Naive thymus-derived CD4-positive, alpha-beta T cell (primary cell): ENCODE measurements at regions not wholly inside any gene's neighbourhood (a gene's known extent, or its start where the extent isn't known, plus 50 kb on each side); places are given as distances from the start of the nearest gene placed in this dataset.

Experiments
- ATAC-seq: fragments of 150-1000 bp; cut with Tn5 transposase; 2 replicates; pipeline ENCODE4 v1.10.0; 2021; ENCODE audit warnings: mild to moderate bottlenecking, moderate library complexity
- CTCF ChIA-PET: fragments of 350-600 bp; sonication (Branson Sonifier 250); formaldehyde crosslinking; loops from one replicate; lab custom pipeline; 2021; ENCODE audit warnings: antibody characterized with exemption; lab: Charles Lee
- POLR2A ChIA-PET: fragments of 350-600 bp; sonication (Branson Sonifier 250); formaldehyde crosslinking; loops from one replicate; lab custom pipeline; 2021; ENCODE audit warnings: antibody characterized with exemption, inconsistent platforms; lab: Charles Lee
- DNase-seq, 9 donors: peaks; one replicate each; pipeline versions ENCODE4 v3.0.0 to v3.0.0-alpha.2; 2020 to 2022; ENCODE audit warnings: mixed read lengths in 1 of 9
- H3K27ac ChIP-seq: one replicate; pipeline ENCODE4 v1.7.0; 2013; ENCODE audit warnings: mild to moderate bottlenecking, low read depth, low read length, moderate library complexity
- H3K27me3 ChIP-seq, 2 donors: one replicate each; pipeline ENCODE4 v1.7.0; 2013; ENCODE audit warnings: low read length in 2 of 2, mild to moderate bottlenecking in 2 of 2, moderate library complexity in 2 of 2; ENCODE audit not compliant: control insufficient read depth in 2 of 2, insufficient read depth in 2 of 2
- H3K36me3 ChIP-seq, 3 experiments: 1 replicate in 2 of 3; 2 replicates in 1 of 3; pipeline ENCODE4 v1.7.0; 2013; ENCODE audit warnings: low read length in 3 of 3, mild to moderate bottlenecking in 3 of 3, moderate library complexity in 1 of 3; ENCODE audit not compliant: insufficient read depth in 3 of 3, control insufficient read depth in 2 of 3
- H3K4me1 ChIP-seq, 2 donors: one replicate each; pipeline ENCODE4 v1.7.0; 2013; ENCODE audit warnings: low read length in 2 of 2, mild to moderate bottlenecking in 2 of 2, moderate library complexity in 1 of 2; ENCODE audit not compliant: control insufficient read depth in 2 of 2, insufficient read depth in 2 of 2
- H3K4me3 ChIP-seq: 2 replicates; pipeline ENCODE4 v1.7.0; 2013; ENCODE audit warnings: mild to moderate bottlenecking, low read length
- H3K9me3 ChIP-seq, 3 experiments: 1 replicate in 2 of 3; 2 replicates in 1 of 3; pipeline ENCODE4 v1.7.0; 2013; ENCODE audit warnings: low read length in 3 of 3; ENCODE audit not compliant: control insufficient read depth in 2 of 3
- H3K27ac Mint-ChIP-seq, 9 donors: one replicate each; pipeline ENCODE4 v1.8.0; 2020 to 2022; ENCODE audit warnings: mixed read lengths in 9 of 9, mild to moderate bottlenecking in 8 of 9, moderate library complexity in 5 of 9, inconsistent platforms in 2 of 9
- H3K27me3 Mint-ChIP-seq, 5 donors: one replicate each; pipeline ENCODE4 v1.8.0; 2021 to 2022; ENCODE audit warnings: mixed read lengths in 5 of 5, mild to moderate bottlenecking in 1 of 5
- H3K36me3 Mint-ChIP-seq, 5 donors: one replicate each; pipeline ENCODE4 v1.8.0; 2020 to 2022; ENCODE audit warnings: mixed read lengths in 5 of 5, mild to moderate bottlenecking in 3 of 5, inconsistent platforms in 1 of 5
- H3K4me1 Mint-ChIP-seq, 7 donors: one replicate each; pipeline ENCODE4 v1.8.0; 2020 to 2022; ENCODE audit warnings: mixed read lengths in 7 of 7, mild to moderate bottlenecking in 3 of 7, inconsistent platforms in 1 of 7
- H3K4me3 Mint-ChIP-seq, 10 donors: one replicate each; pipeline ENCODE4 v1.8.0; 2020 to 2022; ENCODE audit warnings: mild to moderate bottlenecking in 10 of 10, mixed read lengths in 10 of 10, moderate library complexity in 6 of 10, inconsistent platforms in 2 of 10
- H3K9me3 Mint-ChIP-seq, 11 donors: one replicate each; pipeline ENCODE4 v1.8.0; 2020 to 2022; ENCODE audit warnings: mixed read lengths in 11 of 11, mild to moderate bottlenecking in 4 of 11, inconsistent platforms in 1 of 11, moderate library complexity in 1 of 11
- intact Hi-C, 2 donors: fragments of 100-400 bp; cut with micrococcal nuclease; formaldehyde crosslinking; loops; one replicate each; pipeline ENCODE4 v1.15.1; 2023

- no peaks in the 10 kb centered on the region for H3K9me3 ChIP-seq
- H3K36me3 ChIP-seq: no peaks in the 10 kb centered on the region
- DNase-seq (no peak), ATAC-seq (no peak)
- ChIA-PET CTCF (no interaction called here), POLR2A (no interaction called here)
- Mint-ChIP-seq H3K27ac (peak overlapping the region in 1 of 9 donors; percentile 39), H3K4me3 (no peak overlapping the region), H3K9me3 (peaks cover 0 to 21% (median 14%) of the 10 kb centered on the region in 11 donors), H3K36me3 (peaks cover 0 to 7% (median 0%) of the 10 kb centered on the region in 5 donors), H3K27me3 (peaks cover 2 to 45% (median 29%) of the 10 kb centered on the region in 5 donors), H3K4me1 (peaks cover 0 to 5% (median 4%) of the 10 kb centered on the region in 7 donors)
- no peaks in the 10 kb centered on the region for H3K27me3 ChIP-seq
- no peak overlapping the region for H3K27ac ChIP-seq
- no peak overlapping the region for H3K4me3 ChIP-seq
- intact Hi-C loops: no loop called here
- H3K4me1 ChIP-seq: no peaks in the 10 kb centered on the region
These were observed 168.2 kb upstream of the KCNMB2 start for GRCh38 chr3:178367817-178368617.

DNA sequence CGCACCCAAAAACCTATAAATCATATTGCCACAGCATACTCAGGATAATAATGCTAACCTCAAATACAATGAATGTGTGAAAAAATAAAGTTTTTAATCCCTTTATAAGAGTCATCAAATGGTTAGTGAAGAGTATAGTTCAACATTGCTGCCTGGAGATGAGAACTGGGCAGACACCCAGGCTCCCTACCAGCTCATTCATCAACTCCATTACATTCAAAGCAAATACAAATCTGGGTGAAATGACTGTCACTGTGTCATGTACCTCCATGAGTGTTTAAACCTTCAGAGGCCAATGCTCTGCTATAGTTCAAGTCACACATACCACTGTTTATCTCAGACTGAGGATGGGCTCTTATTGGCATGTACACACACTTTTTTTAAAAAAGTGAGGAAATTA, 167.2 kb upstream of the KCNMB2 start:
- no peak overlapping the region for H3K27ac Mint-ChIP-seq
- Histone ChIP-seq H3K9me3 (no peaks in the 10 kb centered on the region), H3K36me3 (no peaks in the 10 kb centered on the region), H3K4me3 (no peak overlapping the region), H3K27me3 (no peaks in the 10 kb centered on the region), H3K27ac (no peak overlapping the region), H3K4me1 (no peaks in the 10 kb centered on the region)
- intact Hi-C loops: no loop called here
- DNase-seq (no peak), ATAC-seq (no peak)
- ChIA-PET POLR2A (no interaction called here), CTCF (no interaction called here)
- H3K9me3 Mint-ChIP-seq: peaks cover 0 to 12% (median 4%) of the 10 kb centered on the region in 11 donors
- no peak overlapping the region for H3K4me3 Mint-ChIP-seq
- no peaks in the 10 kb centered on the region for H3K36me3 Mint-ChIP-seq
- peaks cover 5 to 40% (median 31%) of the 10 kb centered on the region in 5 donors for H3K27me3 Mint-ChIP-seq
- H3K4me1 Mint-ChIP-seq: peaks cover 0 to 5% (median 4%) of the 10 kb centered on the region in 7 donors

DNA sequence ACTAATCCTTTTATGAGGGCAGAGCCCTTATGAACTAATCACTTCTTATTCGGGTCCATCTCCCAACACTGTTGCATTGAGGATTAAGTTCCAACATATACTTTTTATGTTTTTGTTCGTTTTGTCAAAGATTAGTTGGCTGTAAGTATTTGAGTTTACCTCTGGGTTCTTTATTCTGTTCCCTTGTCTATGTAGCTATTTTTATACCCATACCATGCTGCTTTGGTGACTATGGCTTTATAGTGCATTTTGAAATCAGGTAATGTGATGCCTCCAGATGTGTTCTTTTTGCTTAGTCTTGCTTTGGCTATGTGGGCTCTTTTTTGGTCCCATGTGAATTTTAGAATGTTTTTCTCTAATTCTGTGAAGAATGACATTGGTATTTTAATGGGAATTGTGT, 166.4 kb upstream of the KCNMB2 start:
- H3K27me3 Mint-ChIP-seq: peaks cover 5 to 34% (median 28%) of the 10 kb centered on the region in 5 donors
- intact Hi-C loops: no loop called here
- Histone ChIP-seq H3K4me3 (no peak overlapping the region), H3K27me3 (no peaks in the 10 kb centered on the region), H3K36me3 (no peaks in the 10 kb centered on the region), H3K27ac (no peak overlapping the region), H3K4me1 (no peaks in the 10 kb centered on the region), H3K9me3 (no peaks in the 10 kb centered on the region)
- ChIA-PET POLR2A (interaction anchor here (0.6 kb wide), 1 partner anchor 1544 kb away, joined by 3 read pairs; no protein-coding TSS in a partner anchor), CTCF (no interaction called here)
- H3K36me3 Mint-ChIP-seq: no peaks in the 10 kb centered on the region
- no peak overlapping the region for H3K4me3 Mint-ChIP-seq
- DNase-seq (no peak), ATAC-seq (no peak)
- peaks cover 0 to 8% (median 3%) of the 10 kb centered on the region in 11 donors for H3K9me3 Mint-ChIP-seq
- H3K27ac Mint-ChIP-seq: no peak overlapping the region
- peaks cover 0 to 5% (median 4%) of the 10 kb centered on the region in 7 donors for H3K4me1 Mint-ChIP-seq

GRCh38 chr3:178370387-178370786, 165.8 kb upstream of the KCNMB2 start:
- no peaks in the 10 kb centered on the region for H3K36me3 ChIP-seq
- ATAC-seq: no peak
- CTCF ChIA-PET: no interaction called here
- Mint-ChIP-seq H3K9me3 (peaks cover 0 to 5% (median 0%) of the 10 kb centered on the region in 11 donors), H3K27me3 (peaks cover 3 to 31% (median 23%) of the 10 kb centered on the region in 5 donors), H3K4me3 (no peak overlapping the region), H3K36me3 (no peaks in the 10 kb centered on the region), H3K27ac (no peak overlapping the region), H3K4me1 (peaks cover 0 to 5% (median 4%) of the 10 kb centered on the region in 7 donors)
- DNase-seq: no peak
- H3K4me1 ChIP-seq: no peaks in the 10 kb centered on the region
- no peaks in the 10 kb centered on the region for H3K9me3 ChIP-seq
- H3K27me3 ChIP-seq: no peaks in the 10 kb centered on the region
- POLR2A ChIA-PET: interaction anchor here (0.6 kb wide), 1 partner anchor 1545 kb away, joined by 3 read pairs; no protein-coding TSS in a partner anchor
- H3K27ac ChIP-seq: no peak overlapping the region
- intact Hi-C loops: no loop called here
- H3K4me3 ChIP-seq: no peak overlapping the region

- Mint-ChIP-seq H3K9me3 (no peaks in the 10 kb centered on the region), H3K4me3 (no peak overlapping the region), H3K36me3 (no peaks in the 10 kb centered on the region), H3K27ac (no peak overlapping the region), H3K27me3 (peaks cover 0 to 18% (median 7%) of the 10 kb centered on the region in 5 donors), H3K4me1 (no peaks in the 10 kb centered on the region)
- no peak overlapping the region for H3K27ac ChIP-seq
- intact Hi-C loops: loop anchor here (10.0 kb wide), 2 partner anchors 827 to 1327 kb away; no protein-coding TSS in a partner anchor
- no peak overlapping the region for H3K4me3 ChIP-seq
- ChIA-PET CTCF (no interaction called here), POLR2A (no interaction called here)
- DNase-seq (no peak), ATAC-seq (no peak)
- no peaks in the 10 kb centered on the region for H3K27me3 ChIP-seq
- H3K4me1 ChIP-seq: no peaks in the 10 kb centered on the region
- H3K9me3 ChIP-seq: no peaks in the 10 kb centered on the region
- no peaks in the 10 kb centered on the region for H3K36me3 ChIP-seq
These were observed 154.7 kb upstream of the KCNMB2 start for GRCh38 chr3:178381555-178381954.

DNA sequence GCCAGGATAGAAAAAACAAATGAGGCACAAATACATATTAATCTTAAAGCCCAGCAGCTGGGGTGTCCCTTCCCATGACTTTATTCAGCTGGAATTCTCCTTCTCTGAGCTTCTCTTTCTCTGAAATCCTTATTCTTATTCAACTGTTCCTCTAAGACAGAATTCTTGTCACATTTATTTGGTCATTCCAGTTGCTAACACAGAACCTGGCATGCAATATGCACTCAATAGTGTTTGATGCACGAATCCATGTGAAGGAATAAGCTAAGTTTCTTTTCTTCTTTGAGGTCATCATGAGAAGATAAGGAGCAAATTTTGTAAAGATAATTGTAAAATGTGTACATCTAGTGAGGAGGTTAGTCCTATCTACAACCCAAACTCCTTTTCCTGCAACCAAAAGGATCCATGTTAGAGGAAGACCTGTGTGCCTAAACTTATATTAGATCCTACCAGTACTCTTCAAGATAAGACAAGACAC, 154.2 kb upstream of the KCNMB2 start:
- Histone ChIP-seq H3K27ac (no peak overlapping the region), H3K4me3 (no peak overlapping the region), H3K27me3 (no peaks in the 10 kb centered on the region), H3K9me3 (no peaks in the 10 kb centered on the region), H3K36me3 (no peaks in the 10 kb centered on the region), H3K4me1 (no peaks in the 10 kb centered on the region)
- CTCF ChIA-PET: no interaction called here
- Mint-ChIP-seq H3K4me1 (no peaks in the 10 kb centered on the region), H3K9me3 (no peaks in the 10 kb centered on the region), H3K4me3 (no peak overlapping the region), H3K27ac (no peak overlapping the region), H3K27me3 (peaks cover 0 to 18% (median 7%) of the 10 kb centered on the region in 5 donors), H3K36me3 (no peaks in the 10 kb centered on the region)
- POLR2A ChIA-PET: no interaction called here
- intact Hi-C loops: loop anchor here (10.0 kb wide), 2 partner anchors 827 to 1327 kb away; no protein-coding TSS in a partner anchor
- DNase-seq (no peak), ATAC-seq (no peak)
